HK-2 (cell line): ENCODE measurements at regions not wholly inside any gene's neighbourhood (a gene's known extent, or its start where the extent isn't known, plus 50 kb on each side); places are given as distances from the start of the nearest gene placed in this dataset.

Experiments
- DNase-seq: peaks from one replicate; pipeline ENCODE4 v3.0.0-alpha.2; 2018; ENCODE audit not compliant: unreplicated experiment

DNA sequence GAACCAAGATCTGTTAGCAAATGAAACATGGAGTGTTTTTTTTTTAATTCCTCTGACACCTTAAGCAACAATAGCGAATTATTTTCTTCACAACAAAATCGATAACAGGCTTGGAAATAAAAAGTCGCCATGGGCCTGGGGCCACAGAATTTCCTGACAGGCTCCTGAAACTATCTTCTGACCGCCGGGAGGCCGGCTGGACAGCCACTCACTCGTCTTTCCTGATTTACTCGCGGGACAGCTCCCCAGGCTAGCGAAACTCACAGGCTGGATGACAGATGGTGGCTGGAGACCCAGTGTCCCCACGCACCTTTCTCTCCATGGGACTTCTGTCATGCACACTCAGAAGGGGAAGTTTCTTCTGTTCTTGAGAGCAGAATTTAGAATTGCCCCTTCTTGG is 143.3 kb upstream of the IRX2 start:
- no peak for DNase-seq

DNA sequence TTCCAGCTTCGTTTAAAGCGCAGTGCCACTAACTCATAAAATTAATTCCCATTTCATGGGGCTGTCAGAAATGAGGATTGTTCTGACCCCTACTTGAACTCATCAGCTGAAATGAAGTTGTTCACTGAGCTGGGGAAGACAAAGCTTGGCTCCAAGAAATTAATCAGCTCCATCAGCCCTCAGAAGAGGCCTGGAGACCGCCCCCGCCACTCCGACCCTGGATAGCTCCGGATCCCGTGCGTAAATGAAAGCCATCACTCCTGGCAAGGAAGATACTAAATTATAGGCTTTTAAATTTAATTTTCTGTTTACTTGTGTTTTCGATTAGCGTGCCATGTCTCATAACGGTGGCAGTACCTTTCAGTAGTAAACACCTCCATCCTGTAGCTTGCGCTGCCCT is 142.8 kb upstream of the IRX2 start:
- no peak for DNase-seq

DNA sequence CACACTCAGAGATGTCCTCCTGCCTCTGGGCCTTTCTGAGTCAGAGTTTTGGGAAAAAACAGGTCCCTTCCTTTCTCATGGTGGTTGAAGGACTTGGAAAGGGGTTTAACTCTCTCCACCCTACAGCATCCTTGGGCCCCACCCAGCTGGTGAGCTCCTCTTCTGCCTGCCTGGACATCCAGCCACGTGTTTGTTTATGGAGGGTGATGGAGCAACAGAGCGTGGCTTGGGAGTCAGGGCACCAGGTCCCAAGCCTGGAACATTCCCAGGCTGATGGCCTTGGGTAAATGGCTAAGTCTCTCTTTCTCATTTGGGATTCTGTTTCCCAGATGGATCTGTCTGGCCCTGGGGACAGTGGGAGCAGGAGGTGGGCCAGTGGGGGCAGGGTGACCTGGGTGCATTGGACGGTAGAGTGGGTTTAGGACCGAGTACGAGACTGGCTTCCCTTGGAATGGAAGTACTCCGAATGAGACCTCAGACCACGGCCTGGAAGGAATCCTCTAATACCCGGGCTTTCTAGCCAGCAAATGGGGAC is 141.1 kb upstream of the IRX2 start:
- DNase-seq: no peak

DNA sequence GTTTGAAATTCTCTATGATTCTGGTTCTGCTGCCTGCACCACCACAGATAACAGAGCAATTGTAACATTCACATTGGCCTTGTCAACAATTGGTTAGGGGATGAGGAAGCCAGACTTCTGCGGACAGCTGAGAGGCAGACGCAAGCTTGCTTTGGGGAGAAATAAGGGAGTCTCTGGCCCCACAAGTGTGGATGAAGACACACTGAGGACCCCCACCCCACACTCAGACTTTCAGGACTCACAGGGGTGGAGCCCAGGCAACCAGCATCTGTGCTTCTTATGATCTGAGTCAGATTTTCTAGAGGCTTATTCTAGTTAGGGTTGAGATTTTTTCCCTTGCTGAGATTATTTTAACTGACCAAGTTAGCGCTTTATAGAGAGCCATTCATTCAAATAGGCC is 140.3 kb upstream of the IRX2 start:
- DNase-seq: no peak

DNA sequence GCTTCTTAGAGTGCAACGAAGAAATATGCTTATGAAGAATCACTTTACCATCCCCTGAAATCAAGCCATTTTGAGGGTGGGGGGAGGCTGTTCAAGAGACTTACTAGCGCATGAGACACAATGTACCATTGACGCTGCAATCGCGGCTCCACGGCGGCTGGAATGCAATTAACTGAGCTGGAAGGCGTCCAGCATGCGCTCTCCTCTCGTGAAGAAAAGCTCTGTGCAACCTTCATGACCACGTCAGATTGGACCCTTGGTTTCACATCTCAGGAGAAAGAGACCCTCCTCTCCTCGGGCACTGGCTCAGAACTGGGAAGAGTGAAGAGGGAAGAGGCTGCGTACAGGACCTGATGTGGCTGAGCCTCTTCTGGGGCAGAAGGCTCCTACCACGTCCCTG is 138.5 kb upstream of the IRX2 start:
- DNase-seq: no peak

DNA sequence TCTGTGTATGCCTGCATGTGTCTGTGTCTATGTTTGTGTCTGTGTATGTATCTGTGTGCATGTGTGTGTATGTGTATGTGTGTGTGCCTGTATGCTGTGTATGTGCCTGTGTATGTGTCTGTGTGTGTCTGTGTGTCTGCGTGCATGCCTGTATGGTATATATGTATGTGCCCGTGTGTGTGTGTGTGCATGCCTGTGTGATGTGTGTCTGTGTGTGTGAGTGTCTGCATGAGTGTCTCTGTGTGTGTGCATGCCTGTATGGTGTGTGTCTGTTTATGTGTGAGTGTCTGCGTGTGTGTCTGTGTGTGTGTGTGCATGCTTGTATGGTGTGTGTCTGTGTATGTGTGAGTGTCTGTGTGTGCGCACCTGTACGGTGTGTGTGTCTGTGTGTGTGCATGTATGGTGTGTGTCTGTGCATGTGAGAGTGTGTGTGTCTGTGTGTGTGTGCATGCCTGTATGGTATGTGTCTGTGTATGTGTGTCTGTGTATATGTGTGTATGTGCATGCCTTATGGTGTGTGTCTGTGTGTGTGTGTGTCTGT is 137.1 kb upstream of the IRX2 start:
- no peak for DNase-seq

DNA sequence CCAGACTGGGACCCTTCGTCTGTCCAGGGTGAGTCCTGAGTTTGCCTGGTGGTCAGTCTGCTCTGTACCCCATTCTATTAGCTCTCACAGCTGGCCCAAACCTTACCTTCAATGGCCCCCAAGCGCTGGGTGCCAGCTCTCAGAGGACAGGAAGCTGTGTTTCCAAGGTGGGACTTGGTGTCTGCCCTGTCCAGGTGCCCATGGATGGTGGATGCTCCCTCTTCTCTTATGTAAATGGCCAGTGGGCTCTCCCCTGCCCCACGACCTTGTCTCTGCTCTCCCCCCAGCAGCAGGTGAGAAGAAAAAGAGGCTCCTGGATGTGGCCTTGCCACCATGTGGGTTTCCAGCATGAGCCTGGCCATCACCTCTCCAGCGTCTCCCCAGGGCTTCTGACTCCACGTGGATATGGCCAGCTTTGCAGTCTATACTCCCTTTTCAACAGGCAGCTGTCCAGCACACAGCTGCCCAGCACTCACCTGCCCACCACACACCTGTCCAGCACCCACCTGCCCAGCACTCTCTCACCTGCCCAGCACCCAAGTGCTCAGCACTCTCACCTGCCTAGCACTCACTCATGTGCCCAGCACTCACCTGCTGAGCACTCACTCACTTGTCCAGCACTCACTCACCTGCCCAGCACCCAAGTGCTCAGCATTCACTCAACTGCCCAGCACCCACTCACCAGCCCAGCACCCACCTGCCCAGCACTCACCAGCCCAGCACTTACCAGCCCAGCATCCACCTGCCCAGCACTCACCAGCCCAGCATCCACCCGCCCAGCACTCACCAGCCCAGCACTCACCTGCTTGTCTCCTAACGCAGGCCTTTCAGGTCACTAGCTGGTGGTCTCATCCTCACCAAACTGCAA is 136.2 kb upstream of the IRX2 start:
- no peak for DNase-seq

DNA sequence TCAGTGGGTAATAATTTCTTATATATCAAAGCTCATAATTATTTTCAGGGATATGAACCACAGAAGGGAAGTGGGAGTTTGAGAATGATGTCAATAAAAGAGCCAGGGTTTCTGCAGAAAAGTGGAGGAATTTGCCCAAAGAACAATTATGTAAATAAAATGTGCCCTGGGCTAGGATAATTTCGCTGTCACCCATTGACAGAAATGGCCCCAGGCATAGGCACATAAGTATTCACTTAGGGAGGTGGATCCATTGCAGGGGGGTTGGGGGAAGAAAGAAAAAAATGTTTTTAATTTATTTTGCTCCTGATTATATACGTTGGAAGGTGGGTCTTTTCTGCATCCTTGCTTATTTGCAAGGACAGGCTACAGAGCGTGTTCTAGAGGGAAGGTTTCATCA is 135.1 kb upstream of the IRX2 start:
- DNase-seq: no peak

DNA sequence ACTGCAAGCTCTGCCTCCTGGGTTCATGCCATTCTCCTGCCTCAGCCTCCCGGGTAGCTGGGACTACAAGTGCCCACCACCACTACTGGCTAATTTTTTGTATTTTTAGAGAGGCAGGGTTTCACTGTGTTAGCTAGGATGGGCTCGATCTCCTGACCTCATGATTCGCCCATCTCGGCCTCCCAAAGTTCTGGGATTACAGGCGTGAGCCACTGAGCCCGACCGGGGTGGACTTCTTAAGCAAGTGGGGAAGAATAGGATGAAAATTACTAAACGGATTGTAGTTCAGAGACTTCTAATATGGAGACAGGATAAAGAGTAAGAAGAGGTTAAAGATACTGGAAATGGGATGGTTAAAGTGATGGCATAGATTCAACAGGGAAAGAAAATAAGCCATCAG is 132.3 kb upstream of the IRX2 start:
- no peak for DNase-seq

DNA sequence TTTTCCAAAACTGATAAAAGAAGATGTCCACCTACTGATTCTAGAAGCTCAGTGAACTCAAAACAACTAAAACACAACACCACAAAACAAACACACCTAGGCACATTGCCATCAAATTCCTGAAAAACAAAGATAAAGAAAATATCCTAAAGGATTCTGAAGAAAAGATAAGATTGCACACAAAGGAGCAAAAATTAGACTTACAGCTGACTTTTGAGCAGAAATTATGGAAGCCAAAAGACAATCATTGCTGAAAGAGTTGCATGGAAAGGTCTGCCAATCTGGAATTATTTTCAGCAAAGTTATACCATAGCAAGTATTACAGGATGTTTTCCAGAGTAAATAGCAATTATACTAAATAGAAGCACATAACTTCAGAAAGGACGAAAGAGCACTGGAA is 128.2 kb upstream of the IRX2 start:
- DNase-seq: no peak

DNA sequence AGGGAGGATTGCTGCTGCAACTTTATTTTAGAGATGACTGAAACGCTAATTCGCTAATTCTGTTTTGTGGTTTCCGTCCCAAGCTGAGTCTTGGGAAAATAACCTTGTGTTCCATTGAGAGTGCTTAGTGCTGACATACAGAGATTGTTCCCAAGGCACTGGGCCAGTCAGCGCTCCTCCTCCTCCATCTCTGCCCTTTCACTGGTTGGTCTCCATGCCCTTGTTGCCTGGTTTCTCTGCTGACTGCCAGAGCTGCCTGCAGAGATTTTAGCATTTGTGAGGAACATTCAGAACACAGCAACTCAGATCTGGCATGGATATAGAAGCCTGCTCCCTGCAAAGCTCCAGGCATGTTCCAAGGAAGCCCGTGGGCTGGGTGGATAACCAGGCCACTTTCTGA is 126.0 kb upstream of the IRX2 start:
- no peak for DNase-seq

DNA sequence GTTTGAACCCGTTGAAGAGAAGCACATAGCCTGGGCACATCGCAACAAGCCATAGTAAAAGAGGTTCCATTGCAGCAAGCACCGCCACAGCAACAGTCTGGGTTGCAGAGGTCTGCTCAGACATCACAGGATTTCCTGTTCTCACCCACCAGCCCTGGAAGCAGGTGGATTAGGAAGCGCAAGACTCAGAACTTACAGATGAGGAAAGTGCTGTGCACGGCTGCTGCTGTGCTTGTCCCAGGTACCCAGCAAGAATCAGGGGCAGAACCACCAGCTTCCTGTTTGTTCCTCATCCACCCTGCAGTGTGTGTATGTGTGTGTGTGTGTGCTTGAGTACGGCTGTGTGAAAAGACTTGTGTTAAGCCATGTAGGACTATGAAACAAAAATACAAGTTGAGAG is 124.7 kb upstream of the IRX2 start:
- no peak for DNase-seq

DNA sequence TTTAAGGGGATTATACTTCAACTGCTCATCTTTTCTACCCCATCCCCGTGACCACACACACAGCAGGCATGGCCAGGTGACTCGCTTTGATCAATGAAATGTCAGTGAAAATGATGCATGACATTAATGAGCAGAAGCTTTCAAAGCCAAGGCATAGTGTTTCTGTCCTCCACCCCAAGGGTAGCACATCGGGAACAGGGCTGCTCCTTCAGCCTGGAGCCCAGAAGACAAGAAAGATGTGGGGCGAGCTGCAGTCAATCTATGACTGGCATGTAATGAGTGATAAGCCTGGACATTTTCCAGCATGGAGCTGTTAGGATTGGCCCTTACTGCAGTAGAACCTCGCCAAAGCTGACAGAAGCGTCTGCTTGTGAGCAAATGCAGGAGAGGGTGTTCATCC is 122.6 kb upstream of the IRX2 start:
- DNase-seq: no peak

DNA sequence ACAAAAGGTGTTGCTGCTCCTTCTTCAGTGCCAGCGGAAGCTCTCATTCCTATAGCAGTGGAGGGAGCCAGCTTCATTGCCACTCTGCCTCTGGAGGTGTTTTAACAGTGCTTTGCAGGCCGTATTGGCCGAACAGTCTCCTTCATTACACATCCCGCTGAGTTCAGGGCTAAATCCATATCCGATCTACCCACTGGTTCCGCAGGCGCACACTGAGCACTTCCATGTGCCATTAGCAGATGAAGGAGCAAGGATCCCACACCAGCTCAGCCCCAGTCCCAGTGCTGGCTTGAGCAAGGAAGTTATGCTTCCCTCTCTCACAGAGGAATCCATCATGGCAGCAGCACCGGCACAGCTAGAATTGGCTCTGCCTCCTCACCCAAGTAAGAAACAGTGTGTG is 121.2 kb upstream of the IRX2 start:
- DNase-seq: no peak

DNA sequence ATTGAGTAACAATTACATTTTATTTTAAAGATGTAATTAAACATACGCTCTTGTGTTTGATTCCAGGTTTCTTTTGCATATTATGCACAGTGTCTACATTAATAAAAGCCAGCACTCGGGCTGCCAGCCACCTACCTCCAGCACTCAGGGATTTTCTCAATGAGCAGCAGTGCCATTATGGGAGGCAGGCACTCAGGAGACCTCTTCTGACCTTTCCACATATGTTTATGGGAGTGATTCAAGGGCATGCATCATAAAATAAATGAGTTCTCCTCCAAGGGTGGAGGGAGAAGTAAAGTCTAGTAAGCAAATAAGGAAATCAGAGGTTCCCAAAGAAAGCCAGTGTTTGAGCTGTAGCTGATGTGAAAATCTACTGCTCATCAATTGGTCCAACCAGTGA is 119.8 kb upstream of the IRX2 start:
- DNase-seq: no peak

DNA sequence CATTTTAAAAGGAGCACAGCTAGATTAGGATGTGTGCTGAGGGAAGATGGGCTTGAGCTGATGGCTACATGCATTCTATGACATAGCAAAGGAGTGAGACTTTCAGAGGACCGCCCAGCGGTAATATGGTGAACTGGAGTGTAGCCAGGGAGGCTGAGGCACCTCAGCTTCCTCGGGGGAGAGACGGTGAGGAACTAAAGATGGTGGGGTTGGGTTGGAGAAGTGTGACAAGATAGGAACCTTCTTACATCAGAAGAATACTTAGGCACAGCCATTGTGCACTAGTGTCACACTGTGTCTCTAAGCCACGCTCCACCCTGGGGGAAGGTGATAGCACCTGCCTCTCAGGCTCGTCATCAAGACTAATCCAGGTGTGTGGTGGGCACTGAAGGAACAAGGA is 118.0 kb upstream of the IRX2 start:
- no peak for DNase-seq

DNA sequence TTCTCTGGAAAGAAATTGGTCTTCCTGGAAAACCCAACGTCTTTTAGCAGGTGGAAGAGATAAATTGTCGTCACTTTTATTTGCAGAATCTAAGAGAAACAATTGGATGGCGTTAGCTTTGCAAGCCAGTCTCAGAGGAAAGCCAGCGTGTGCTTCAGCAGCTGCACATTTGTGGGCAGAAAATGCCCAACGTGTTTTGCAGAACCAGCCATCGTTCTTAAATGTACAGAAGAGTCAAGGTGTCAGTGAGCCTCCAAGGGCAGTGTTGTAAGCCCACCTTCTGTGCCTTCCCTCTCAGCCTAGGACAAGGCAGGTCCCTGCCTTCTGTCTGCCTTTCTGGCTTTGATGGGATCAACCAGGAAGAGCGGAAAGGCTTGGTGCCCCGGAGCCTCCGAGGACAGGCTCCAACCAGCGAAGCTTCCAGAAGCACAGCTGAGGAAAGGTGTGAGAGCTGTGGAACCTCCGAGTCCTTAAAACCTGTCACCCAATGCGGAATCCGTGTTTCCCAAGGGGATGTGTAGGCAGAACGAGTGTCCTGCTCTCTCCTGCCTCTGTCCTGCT is 116.0 kb upstream of the IRX2 start:
- DNase-seq: no peak

DNA sequence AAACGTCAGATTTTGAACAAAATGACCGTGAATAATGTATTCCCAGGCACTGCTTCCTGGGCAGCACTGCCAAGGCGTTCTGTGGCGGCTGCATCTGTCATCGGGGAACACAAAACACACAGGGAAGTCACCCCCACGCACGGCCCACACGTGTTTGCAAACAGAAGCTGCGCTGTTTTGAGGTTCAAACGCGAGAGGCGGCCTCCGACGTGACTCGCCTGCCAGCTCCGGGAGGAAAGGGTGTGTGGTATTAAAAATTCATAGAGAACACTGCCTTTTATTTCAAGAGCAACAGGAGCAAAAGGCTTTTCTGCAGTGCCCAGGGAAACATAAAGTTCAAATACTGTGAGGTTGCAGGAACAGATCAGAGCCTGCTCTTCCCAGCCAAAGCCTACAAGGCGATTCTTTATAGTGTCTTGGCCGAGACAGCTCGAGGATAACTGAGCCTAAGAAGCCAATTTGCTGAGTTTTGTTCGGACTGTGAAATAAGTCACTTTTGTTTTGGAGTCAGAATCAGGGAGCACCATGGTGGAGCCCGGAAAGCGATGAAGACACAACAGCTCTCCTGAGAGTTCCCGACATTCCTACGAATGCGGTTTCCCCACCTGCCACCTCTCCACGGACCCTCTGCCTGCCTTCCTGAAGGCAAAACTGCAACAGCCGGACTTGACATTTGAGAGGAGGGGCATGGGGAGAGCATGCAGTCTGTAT is 115.3 kb upstream of the IRX2 start:
- no peak for DNase-seq

DNA sequence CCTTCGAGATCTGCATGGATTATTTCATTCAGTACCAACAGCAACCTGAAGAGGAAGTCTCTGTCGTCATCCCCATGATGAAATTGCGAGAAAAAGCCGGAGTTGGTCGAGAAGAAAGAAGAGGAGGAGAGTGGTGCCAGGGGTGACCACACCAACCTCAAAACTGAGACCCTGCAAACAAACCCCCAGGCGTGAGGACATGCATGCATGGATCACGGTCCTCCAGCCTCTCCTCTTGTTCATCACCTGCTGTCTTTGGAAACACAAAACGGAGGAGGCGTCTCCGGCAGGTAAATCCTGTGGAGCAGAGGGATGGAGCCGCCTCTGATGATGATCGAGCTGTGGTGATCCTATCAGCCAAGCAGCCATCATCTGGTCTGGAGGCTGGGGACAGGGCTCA is 114.4 kb upstream of the IRX2 start:
- DNase-seq: no peak

DNA sequence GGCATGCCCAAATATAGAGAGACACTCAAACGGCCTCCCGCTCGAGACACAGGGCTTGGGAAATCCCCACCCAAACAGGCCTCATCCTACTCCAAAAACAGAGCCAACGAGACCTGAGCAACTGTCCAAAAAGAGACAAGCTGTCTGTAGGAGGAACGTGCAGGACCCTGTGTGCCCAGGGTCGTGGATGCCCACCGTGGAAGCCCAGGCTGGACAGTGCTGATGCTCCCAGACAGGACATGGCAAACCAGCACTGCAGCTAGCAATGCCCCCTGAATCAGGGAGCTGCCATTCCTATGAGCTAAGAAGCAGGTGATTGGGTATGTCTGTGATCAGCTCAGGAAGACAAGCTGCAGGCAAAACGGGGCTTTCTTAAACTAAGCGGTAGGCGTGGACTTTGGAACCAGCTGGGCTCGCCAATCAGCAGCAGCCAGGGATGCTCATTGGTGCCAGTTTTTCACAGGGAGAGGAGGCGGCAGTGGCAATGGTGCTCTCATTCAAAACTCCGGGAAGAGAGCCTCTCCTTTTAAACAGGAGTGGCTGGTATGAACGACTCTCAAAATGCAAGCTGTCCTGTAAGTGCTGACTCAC is 113.1 kb upstream of the IRX2 start:
- DNase-seq: no peak

DNA sequence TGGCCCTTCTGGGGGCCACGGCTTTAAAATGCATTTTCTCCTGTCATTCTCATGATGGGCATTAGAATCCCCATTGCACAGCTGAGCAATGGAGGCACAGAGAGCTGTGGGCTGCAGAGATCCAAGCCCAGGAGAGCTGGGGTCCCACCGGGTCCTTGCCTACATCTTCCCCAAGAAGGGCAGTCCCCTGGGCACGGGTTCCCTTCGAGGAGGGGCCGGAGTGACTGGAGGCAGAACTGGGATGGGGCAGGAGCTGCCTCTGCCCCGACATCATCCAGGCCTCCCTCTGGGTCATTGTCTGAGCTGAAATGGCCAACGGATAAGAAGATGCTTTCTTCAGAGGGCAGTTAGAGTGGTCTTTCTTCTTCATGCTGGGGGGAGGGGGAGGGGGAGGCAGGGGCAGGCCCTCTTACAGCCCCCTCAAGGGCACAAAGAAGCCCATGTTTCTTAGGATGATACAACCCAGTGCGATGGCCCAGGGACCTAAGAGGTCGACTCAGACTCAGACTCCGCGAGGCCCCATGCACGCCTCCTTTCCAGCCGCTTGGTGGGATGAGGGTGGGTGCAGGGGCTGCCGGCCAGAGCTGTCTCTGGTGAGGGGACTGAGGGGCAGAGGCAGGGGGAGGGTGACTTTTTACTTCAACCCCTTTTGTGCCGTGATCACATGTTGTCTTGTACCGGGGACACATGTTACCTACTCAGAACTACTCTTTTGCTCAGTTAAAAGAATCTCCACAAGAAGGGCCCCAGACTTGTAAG is 112.4 kb upstream of the IRX2 start:
- DNase-seq: no peak

DNA sequence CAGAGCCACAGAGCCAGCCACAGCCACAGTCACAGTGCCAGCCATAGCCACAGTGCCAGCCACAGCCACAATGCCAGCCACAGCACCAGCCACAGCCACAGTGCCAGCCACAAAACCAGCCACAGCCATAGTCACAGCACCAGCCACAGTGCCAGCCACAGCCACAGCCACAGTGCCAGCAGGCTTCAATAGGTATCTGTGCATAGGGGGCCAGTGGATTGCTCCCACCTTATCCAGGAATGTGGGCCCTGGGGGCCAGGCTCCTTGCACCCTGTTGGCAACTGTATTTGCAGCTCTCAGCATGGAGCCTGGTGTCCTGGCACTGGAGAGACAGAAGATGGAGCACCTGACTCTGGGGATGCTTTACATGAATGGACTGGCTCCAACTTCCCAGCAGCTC is 111.7 kb upstream of the IRX2 start:
- DNase-seq: no peak
